ENCODE measurements at regions not wholly inside any gene's neighbourhood (a gene's known extent, or its start where the extent isn't known, plus 50 kb on each side); places are given as distances from the start of the nearest gene placed in this dataset.

- no TSS peak for BruUV-seq (replicated peaks)
- no peak for TF ChIP-seq REST (IDR thresholded peaks at IDR 0.05; ENCODE audit: insufficient read depth in 1 of 2, low read depth in 2 of 2, low read length in 1 of 2)
- no peak for TF ChIP-seq TCF7L2 (IDR thresholded peaks at IDR 0.05; ENCODE audit: low read depth, low read length)
- no peak for TF ChIP-seq POLR2AphosphoS5 (IDR thresholded peaks at IDR 0.05; ENCODE audit: low read depth, low read length)
- TF ChIP-seq CTCF (IDR thresholded peaks at IDR 0.05) = no peak
- TF ChIP-seq SIN3A (IDR thresholded peaks at IDR 0.05; ENCODE audit: borderline replicate concordance, insufficient read depth, low read depth, low read length) = no peak
- ATAC-seq (no peak), DNase-seq (ENCODE audit: low read depth, low spot score) (no peak)
- intact Hi-C loops (cut with micrococcal nuclease; ENCODE audit: unreplicated experiment) (no loop called here), in situ Hi-C loops (cut with HindIII; ENCODE audit: low pct_unique_long_range_greater_than_20kb, low sequenced_read_pairs) (no loop called here)
- H3K36me3 ChIP-seq (ENCODE audit: control insufficient read depth, insufficient read depth, low read length) = no peaks in the 10 kb centered on the region
- POLR2A ChIA-PET = no interaction called here
- no peaks in the 10 kb centered on the region for H3K9me3 ChIP-seq (ENCODE audit: control insufficient read depth, insufficient read depth, low read depth, low read length)
- no peaks in the 10 kb centered on the region for H3K4me1 ChIP-seq (ENCODE audit: control insufficient read depth, insufficient read depth, low read length)
- no peak overlapping the region for H3K4me3 ChIP-seq (ENCODE audit: low read depth in 2 of 2, low read length in 2 of 2)
- no peak overlapping the region for H3K27ac ChIP-seq (ENCODE audit: low read length)
- CTCF ChIA-PET = no interaction called here
- no peaks in the 10 kb centered on the region for H3K27me3 ChIP-seq (ENCODE audit: control insufficient read depth, insufficient read depth, low read length)
Measured at GRCh38 chr16:64138621-64139020, 983.2 kb downstream of the CDH11 start.

- no TSS peak for BruUV-seq (replicated peaks)
- no peak for ATAC-seq
- TF ChIP-seq CTCF (IDR thresholded peaks at IDR 0.05) = no peak
- no peak for TF ChIP-seq SIN3A (IDR thresholded peaks at IDR 0.05; ENCODE audit: borderline replicate concordance, insufficient read depth, low read depth, low read length)
- no peak for TF ChIP-seq TCF7L2 (IDR thresholded peaks at IDR 0.05; ENCODE audit: low read depth, low read length)
- no peak for TF ChIP-seq POLR2AphosphoS5 (IDR thresholded peaks at IDR 0.05; ENCODE audit: low read depth, low read length)
- TF ChIP-seq REST (IDR thresholded peaks at IDR 0.05; ENCODE audit: insufficient read depth in 1 of 2, low read depth in 2 of 2, low read length in 1 of 2) = no peak
- no peaks in the 10 kb centered on the region for H3K4me1 ChIP-seq (ENCODE audit: control insufficient read depth, insufficient read depth, low read length)
- H3K9me3 ChIP-seq (ENCODE audit: control insufficient read depth, insufficient read depth, low read depth, low read length) = no peaks in the 10 kb centered on the region
- H3K27ac ChIP-seq (ENCODE audit: low read length) = no peak overlapping the region
- intact Hi-C loops (cut with micrococcal nuclease; ENCODE audit: unreplicated experiment) (no loop called here), in situ Hi-C loops (cut with HindIII; ENCODE audit: low pct_unique_long_range_greater_than_20kb, low sequenced_read_pairs) (no loop called here)
- H3K4me3 ChIP-seq (ENCODE audit: low read depth in 2 of 2, low read length in 2 of 2) = no peak overlapping the region
- H3K27me3 ChIP-seq (ENCODE audit: control insufficient read depth, insufficient read depth, low read length) = no peaks in the 10 kb centered on the region
- ChIA-PET CTCF (no interaction called here), POLR2A (no interaction called here)
- DNase-seq (ENCODE audit: low read depth, low spot score) = no peak
- no peaks in the 10 kb centered on the region for H3K36me3 ChIP-seq (ENCODE audit: control insufficient read depth, insufficient read depth, low read length)
Measured at GRCh38 chr16:64138006-64138405, 983.9 kb downstream of the CDH11 start.
